GM21447 (cell line): ENCODE measurements at regions not wholly inside any gene's neighbourhood (a gene's known extent, or its start where the extent isn't known, plus 50 kb on each side); places are given as distances from the start of the nearest gene placed in this dataset.
"Not testable (repeated sequence)": the region's sequence is repeated elsewhere in the genome, so short reads cannot be mapped to it uniquely, and the experiment has no call there.

Source experiments
- ATAC-seq: cut with Tn5 transposase; IDR thresholded peaks from one replicate; pipeline ENCODE4 v1.9.1; 2021; ENCODE audit not compliant: unreplicated experiment

DNA sequence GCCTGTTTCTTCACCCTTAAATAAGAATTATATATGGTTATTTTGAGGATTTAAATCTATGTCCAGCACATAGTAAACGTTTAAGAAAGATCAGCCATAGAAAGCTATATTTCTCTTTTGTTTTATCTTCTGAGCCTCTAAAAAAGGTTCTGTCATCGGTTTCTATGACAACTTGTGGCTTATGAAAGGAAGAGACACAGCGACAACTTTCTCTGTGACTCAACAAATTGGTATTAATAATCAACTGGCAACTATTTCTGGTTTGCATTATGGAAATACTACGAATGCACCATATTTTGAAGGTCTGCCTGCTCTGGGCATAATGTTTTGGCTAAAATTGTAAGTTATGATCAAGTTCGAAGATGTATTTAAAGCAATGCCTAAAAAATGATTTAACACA, 751.0 kb downstream of the CD109 start:
- peak; percentile 92 for ATAC-seq

DNA sequence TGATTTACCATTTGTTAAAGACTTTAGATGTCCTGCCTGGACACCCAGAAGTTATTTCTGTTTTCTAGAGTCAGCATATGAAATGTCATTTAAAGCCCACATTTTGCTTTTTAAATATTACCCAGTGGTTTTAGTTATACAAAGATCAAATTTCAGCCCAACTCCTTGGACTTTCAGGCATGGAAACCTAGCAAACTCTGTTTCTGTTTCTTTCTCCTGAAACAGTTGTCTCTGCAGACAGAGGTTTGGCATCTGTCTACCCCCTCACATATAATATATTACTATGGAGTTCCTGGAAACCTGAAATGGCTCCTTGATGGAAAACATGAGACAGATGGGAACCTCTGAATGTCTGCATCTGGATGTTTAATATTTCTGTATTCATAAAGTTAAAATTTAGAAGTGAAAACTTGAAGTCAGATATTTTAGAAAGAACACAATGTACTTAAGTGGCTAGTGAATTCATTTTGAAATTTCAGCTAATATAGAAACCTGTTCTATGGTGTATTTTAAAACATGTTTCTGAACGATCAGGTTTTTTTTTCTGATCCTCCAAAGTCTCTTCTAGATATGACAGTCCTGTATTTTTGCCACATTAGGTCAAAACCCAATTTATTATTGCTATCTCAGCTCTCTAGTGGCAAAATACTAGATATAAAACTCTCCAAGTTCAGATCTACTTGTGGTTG, 743.3 kb downstream of the CD109 start:
- ATAC-seq = no peak

GRCh38 chr6:74438395-74438794, 742.4 kb downstream of the CD109 start:
- ATAC-seq = not testable (repeated sequence)

DNA sequence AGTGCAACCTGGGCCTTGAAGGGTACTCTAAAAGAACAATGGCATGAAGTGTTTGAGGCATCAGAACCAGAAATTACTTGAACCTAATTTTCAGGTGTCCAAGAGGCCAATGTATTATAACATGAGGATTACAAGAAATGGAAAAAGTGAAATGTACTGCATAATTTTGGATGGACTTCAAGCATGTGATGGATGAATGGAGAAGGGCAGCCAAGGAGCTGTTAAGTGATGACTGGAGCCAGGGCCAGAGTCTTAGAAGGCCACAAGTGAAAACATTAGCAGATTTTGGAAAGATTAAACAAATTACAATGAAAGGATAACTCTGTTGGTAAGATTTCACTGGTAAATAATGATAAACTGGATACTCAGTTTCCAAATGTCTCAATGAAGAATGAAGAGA, 738.2 kb downstream of the CD109 start:
- no peak for ATAC-seq

GRCh38 chr6:74431873-74432580, 736.0 kb downstream of the CD109 start:
- ATAC-seq = no peak

DNA sequence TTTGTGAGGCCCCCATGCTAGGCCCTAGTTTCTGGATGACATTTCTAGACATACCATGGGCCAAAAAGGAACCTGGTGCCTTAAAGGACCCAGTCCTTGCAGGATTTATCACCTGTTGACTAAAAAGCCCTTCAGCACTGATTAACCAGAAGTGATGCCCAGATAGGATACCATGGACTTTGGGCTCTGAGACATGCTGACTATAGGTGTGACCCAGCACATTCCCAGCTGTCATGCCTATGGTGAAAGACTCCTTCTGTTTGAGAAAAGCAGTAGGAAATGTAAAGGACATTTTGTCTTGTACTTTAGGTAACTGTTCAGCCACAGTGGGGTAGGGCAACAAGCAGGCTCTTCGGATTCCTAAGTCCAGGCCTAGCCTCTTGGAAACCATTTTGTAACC, 724.2 kb downstream of the CD109 start:
- ATAC-seq = no peak

DNA sequence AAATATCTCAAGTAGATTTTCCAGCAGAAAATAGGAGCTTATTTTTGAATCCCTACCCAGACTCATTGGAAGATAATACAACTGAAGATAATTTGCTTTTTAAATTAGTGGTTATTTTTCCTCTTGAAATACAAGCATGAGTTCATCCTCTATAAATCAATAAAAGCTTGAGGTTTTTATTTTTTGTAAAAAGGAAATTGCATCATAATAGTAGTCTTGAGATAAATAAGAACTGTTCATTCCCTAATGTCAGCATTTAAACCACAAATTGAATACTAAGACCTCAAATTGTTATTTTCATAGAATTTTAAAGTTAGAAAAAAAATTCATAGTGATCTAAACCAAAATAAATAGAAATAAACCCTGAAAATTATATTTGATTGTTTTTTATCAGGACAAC, 719.1 kb downstream of the CD109 start:
- ATAC-seq = no peak

DNA sequence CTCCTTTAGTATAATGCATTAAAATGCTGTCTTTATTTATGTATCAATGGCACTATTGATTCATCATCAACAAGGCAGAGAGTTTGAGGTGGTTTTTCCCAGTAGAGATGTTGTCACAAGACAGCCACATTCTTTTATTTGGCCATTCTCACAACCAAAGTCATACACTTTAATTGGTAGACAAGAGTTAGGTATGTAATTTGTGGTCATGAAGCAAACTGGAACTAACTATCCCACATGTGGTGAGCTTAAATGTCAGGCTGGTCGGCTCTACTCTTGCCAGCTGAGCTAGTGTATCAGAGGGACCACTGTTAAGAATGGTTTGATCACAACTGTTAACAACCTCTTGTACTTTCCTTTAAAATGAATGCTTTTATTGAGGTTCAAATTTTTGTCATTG, 714.6 kb downstream of the CD109 start:
- no peak for ATAC-seq

GRCh38 chr6:74409447-74409846, 713.4 kb downstream of the CD109 start:
- ATAC-seq = no peak

GRCh38 chr6:74408844-74409243, 712.8 kb downstream of the CD109 start:
- no peak for ATAC-seq

DNA sequence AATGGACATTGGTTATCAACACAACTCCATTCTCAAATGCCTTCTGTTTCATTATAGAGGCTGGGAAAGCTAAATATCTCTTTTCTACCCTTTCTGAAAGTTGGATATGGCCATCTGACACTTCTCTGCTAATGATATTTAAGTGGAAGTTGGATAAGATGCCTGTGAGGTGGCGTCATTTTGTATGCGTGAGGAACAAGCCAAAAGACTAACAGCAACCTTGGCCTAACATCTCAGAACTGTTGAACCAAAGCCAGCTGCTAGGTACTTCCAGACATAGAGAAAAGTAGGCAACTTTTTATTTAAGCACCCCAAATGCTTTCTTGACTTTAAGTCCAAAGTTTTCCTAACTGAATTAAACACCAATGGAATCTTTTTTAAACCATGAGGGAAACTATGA, 708.4 kb downstream of the CD109 start:
- ATAC-seq = no peak

GRCh38 chr6:74402781-74403180, 706.8 kb downstream of the CD109 start:
- ATAC-seq = no peak

GRCh38 chr6:74378437-74378836, 682.4 kb downstream of the CD109 start:
- ATAC-seq = not testable (repeated sequence)

DNA sequence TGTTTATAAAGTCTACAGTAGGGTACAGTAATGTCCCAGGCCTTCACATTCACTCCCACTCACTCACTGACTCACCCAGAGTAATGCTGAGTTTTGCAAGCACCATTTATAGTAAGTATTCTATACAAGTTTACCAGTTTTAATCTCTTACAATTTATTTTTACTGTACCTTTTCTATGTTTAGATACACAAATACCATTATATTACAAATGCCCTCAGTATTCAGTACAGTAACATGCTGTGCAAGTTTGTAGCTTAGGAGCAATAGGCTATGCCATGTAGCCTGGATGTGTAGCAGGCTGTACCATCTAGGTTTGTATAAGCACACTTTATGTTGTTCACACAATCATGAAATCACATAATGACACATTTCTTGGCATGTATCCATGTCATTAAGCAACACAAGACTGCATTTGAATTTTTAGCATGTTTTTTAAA, 673.6 kb downstream of the CD109 start:
- no peak for ATAC-seq

GRCh38 chr6:74368746-74369145, 672.7 kb downstream of the CD109 start:
- ATAC-seq = no peak

GRCh38 chr6:74366634-74367033, 670.6 kb downstream of the CD109 start:
- no peak for ATAC-seq

- ATAC-seq = no peak
These were observed 666.4 kb downstream of the CD109 start for GRCh38 chr6:74362391-74362790.

DNA sequence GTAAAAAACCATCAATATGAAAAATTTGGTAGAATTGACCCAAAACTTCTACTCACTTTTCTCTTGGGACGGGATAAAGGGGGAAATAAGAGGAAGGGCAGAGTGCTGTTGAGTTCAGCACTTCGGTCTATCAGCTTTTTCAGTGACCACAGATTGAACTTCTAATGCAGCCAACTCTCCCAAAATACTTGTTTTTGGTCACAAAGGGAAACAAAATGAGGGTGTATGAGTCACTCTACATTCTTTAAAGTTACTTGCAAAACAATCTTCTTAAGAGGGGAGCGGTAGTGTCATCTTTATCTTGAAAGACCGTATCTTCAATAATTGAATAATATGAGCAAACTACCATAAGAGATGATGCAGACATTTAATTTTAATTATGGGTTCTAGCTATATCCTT, 661.3 kb downstream of the CD109 start:
- no peak for ATAC-seq

DNA sequence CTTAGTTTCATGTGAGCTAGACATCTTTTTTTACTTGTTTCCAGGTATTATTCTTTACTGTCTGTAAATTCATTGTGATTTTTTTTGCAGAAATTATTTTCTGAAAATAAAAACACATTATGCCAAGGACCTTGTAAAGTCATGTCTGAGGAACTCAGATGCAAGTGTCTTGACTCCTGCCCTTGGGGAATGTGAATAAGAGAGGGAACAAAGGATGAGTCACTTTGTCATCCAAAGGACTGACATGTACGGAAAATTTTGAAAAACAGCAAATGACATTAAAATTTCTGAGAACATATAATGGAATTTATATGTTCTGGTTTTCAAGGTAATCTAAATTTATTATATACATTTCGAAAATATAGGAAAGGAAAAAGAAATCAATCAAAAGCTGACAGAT, 660.4 kb downstream of the CD109 start:
- ATAC-seq = no peak

DNA sequence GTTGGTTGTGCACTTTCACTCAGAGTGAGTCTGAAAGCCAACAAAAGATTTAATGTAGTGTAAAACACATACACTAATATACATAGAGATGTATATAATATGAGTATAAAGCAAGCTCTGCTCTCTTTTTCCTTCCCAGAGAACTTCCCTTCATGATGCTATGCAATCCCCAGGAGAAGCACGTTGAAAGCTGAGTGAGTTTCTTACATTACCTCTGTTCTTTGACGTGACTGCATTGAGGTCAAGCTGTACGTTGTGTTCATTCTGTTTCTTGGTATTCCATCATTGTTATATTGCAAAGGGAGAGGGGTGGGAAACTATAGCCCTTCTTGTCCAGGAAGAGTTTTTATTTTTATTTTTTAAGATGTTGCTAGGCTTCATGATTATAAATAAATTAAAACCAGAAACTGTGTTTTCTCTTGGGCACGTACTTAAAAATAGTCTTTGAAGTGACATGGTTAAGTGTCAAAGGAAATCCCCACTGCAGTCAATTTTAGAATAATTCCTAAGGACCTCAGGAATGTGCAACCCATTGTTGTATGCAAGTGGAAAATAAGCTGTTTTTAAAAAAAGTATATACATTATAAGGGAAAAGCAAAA, 651.0 kb downstream of the CD109 start:
- ATAC-seq = no peak

DNA sequence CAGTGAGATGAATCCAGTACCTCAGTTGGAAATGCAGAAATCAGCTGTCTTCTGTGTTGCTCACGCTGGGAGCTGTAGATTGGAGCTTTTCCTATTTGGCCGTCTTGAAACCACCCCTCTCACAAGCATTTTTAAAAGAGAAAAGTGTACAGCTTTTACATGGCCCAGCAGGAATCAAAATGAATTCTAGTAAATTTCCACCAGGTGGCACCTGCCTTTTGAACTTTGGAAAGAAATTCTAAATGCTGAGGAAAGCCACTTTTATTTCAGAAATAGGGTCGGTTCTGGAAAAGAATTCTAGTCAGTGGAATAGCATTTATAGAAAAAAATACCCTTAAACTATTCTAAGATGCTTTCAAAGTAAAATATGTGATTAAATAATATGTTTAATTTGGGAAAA, 647.8 kb downstream of the CD109 start:
- ATAC-seq = no peak

DNA sequence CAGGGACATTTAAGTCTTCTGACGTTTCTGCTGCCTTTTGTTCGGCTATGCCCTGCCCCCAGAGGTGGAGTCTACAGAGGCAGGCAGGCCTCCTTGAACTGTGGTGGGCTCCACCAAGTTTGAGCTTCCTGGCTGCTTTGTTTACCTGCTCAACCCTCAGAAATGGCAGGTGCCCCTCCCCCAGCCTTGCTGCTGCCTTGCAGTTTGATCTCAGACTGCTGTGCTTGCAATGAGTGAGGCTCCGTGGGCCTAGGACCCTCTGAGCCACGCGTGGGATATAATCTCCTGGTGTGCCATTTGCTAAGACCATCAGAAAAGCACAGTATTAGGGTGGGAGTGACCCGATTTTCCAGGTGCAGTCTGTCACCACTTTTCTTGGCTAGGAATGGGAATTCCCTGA, 647.3 kb downstream of the CD109 start:
- ATAC-seq = not testable (repeated sequence)
